ENCODE measurements at regions not wholly inside any gene's neighbourhood (a gene's known extent, or its start where the extent isn't known, plus 50 kb on each side); places are given as distances from the start of the nearest gene placed in this dataset.

DNA sequence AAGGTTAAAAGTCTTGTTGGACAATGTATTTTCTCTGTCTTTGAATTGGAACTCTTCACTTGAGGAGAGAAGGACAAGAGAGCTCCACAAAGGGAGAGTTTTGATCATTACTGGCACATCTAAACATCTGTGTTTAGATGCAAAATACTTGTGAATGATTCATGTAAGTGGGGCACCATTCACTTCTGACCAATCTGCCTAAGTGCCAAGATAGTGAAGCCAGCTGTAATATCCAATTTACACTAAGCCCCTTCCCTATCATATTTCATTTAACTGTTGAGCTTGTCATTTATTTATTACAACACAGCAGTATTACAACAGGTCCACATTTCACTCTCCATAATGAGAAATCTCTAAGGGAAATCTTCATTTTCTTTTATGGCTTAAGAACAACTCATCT is 832.3 kb upstream of the GOT2 start:
- intact Hi-C loops (cut with DNase I; ENCODE audit: low total_unique reads): no loop called here
- no peak for TF ChIP-seq POLR2A (IDR thresholded peaks at IDR 0.05)
- no peak for TF ChIP-seq CTCF (IDR thresholded peaks at IDR 0.05)
- no peak for TF ChIP-seq POLR2AphosphoS5 (IDR thresholded peaks at IDR 0.05)
- no peak for TF ChIP-seq EP300 (IDR thresholded peaks at IDR 0.05)
- no peak overlapping the region for H3K27ac ChIP-seq

DNA sequence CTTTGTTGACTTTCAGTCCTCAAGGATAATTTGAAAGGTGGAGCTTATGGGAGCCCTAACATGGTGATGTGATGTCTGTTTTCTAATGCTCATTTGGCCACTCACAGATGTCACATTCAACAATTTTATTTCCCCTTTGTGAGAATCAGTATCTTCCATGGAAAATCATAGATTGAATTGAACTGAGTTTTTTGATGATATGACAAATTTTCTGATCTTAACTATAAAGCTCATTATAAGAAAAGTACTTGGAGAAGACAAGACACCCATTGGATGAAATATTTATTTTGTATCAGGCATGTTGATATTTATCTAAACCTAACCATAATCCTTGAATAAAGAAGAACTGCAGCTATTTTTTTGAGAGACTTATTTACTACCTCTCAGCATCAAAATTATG is 824.6 kb upstream of the GOT2 start:
- H3K4me1 ChIP-seq: no peaks in the 10 kb centered on the region
- H3K27me3 ChIP-seq: no peaks in the 10 kb centered on the region
- H3K27ac ChIP-seq: no peak overlapping the region
- no peak for DNase-seq
- H3K36me3 ChIP-seq: no peaks in the 10 kb centered on the region
- H3K4me3 ChIP-seq: no peak overlapping the region
- no peaks in the 10 kb centered on the region for H3K9me3 ChIP-seq
- intact Hi-C loops (cut with DNase I; ENCODE audit: low total_unique reads): no loop called here
- TF ChIP-seq POLR2AphosphoS5 (IDR thresholded peaks at IDR 0.05) (no peak), POLR2A (IDR thresholded peaks at IDR 0.05) (no peak), CTCF (IDR thresholded peaks at IDR 0.05) (no peak), EP300 (IDR thresholded peaks at IDR 0.05) (no peak)

More for the DNA sequence above, 832.3 kb upstream of the GOT2 start:
- Histone ChIP-seq H3K36me3 (no peaks in the 10 kb centered on the region), H3K27me3 (no peaks in the 10 kb centered on the region), H3K4me3 (no peak overlapping the region), H3K4me1 (no peaks in the 10 kb centered on the region), H3K9me3 (no peaks in the 10 kb centered on the region)
- no peak for DNase-seq

DNA sequence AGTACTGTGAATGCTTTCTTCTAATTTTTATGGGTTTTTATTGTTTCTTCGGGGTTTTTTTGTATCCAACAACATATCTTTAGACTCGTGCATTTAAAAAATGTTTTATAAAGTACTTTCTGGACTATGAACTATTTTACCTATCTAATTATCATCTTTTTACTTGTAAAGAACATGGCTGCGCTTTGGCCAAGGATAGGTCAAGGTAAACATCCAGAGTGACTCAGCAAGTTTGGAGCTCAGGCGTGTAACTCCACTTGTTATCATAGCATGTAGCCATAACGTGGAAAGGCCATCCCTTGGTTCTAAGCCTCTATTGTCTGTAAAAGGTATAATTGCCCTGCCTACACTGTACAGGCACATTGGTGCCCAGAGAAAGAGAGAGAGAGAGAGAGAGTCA is 818.0 kb upstream of the GOT2 start:
- TF ChIP-seq POLR2AphosphoS5 (IDR thresholded peaks at IDR 0.05): no peak
- TF ChIP-seq POLR2A (IDR thresholded peaks at IDR 0.05): no peak
- TF ChIP-seq CTCF (IDR thresholded peaks at IDR 0.05): no peak
- TF ChIP-seq EP300 (IDR thresholded peaks at IDR 0.05): no peak

DNA sequence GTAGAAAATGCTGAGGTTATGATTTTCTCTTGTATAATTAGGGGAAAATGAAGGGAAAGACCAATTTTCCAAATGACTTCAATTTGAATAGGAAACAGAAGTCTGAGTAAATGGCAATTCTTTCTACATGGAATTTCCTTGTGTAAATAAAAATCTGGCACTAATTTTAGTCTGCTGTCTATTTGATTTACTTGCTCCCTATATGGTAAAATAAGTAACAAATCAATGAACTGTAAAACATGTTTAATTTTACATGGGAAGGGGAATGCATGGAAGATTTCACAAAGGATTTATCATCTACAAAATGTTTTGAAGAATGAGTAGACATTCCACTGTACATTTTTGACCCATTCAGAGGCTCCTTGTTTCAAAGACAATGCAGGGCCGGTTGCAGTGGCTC is 811.6 kb upstream of the GOT2 start:
- TF ChIP-seq CTCF (IDR thresholded peaks at IDR 0.05): no peak
- no peak for TF ChIP-seq POLR2AphosphoS5 (IDR thresholded peaks at IDR 0.05)
- TF ChIP-seq EP300 (IDR thresholded peaks at IDR 0.05): no peak
- no peak for TF ChIP-seq POLR2A (IDR thresholded peaks at IDR 0.05)
- H3K27ac ChIP-seq: no peak overlapping the region
- H3K36me3 ChIP-seq: no peaks in the 10 kb centered on the region
- no peaks in the 10 kb centered on the region for H3K9me3 ChIP-seq
- intact Hi-C loops (cut with DNase I; ENCODE audit: low total_unique reads): no loop called here
- H3K4me3 ChIP-seq: no peak overlapping the region
- WGBS, 5 donors: 56 to 65% (median 61%) methylated on average over 1 of the region's 1 CpG
- DNase-seq: no peak
- no peaks in the 10 kb centered on the region for H3K27me3 ChIP-seq
- H3K4me1 ChIP-seq: no peaks in the 10 kb centered on the region

More for the DNA sequence above, 818.0 kb upstream of the GOT2 start:
- DNase-seq: no peak
- intact Hi-C loops (cut with DNase I; ENCODE audit: low total_unique reads): no loop called here
- Histone ChIP-seq H3K27ac (no peak overlapping the region), H3K4me3 (no peak overlapping the region), H3K9me3 (no peaks in the 10 kb centered on the region), H3K27me3 (no peaks in the 10 kb centered on the region), H3K4me1 (no peaks in the 10 kb centered on the region), H3K36me3 (no peaks in the 10 kb centered on the region)
- whole genome bisulfite sequencing, 5 donors: 63 to 86% (median 75%) methylated on average over 5 of the region's 5 CpGs

GRCh38 chr16:59543641-59544040 is 809.5 kb upstream of the GOT2 start:
- no peaks in the 10 kb centered on the region for H3K36me3 ChIP-seq
- TF ChIP-seq EP300 (IDR thresholded peaks at IDR 0.05) (no peak), POLR2AphosphoS5 (IDR thresholded peaks at IDR 0.05) (no peak), CTCF (IDR thresholded peaks at IDR 0.05) (no peak), POLR2A (IDR thresholded peaks at IDR 0.05) (no peak)
- H3K27ac ChIP-seq: no peak overlapping the region
- no peak for DNase-seq
- 50 to 72% (median 64%) methylated on average over 4 of the region's 4 CpGs for WGBS, 5 donors
- no peaks in the 10 kb centered on the region for H3K27me3 ChIP-seq
- intact Hi-C loops (cut with DNase I; ENCODE audit: low total_unique reads): no loop called here
- H3K9me3 ChIP-seq: no peaks in the 10 kb centered on the region
- H3K4me1 ChIP-seq: no peaks in the 10 kb centered on the region
- H3K4me3 ChIP-seq: no peak overlapping the region

Measured in stomach (tissue), 8 donors.